HL-60 (cell line): ENCODE measurements at regions not wholly inside any gene's neighbourhood (a gene's known extent, or its start where the extent isn't known, plus 50 kb on each side); places are given as distances from the start of the nearest gene placed in this dataset.

Experiments
- CTCF ChIP-seq: IDR thresholded peaks from one replicate; pipeline ENCODE4 v1.5.1; 2011; ENCODE audit warnings: low read length, control low read depth, inconsistent platforms; ENCODE audit not compliant: insufficient read depth
- POLR2AphosphoS5 ChIP-seq: IDR thresholded peaks from 2 replicates; pipeline ENCODE4 v1.6.1; 2012; ENCODE audit warnings: low read depth
- REST ChIP-seq: IDR thresholded peaks from 2 replicates; pipeline ENCODE4 v1.6.1; 2012; ENCODE audit warnings: low read depth; ENCODE audit not compliant: insufficient replicate concordance

GRCh38 chr4:184335520-184335919 is 117.8 kb upstream of the ENPP6 start:
- TF ChIP-seq CTCF, result no peak
- no peak for TF ChIP-seq REST
- TF ChIP-seq POLR2AphosphoS5, result no peak
